ENCODE measurements at regions not wholly inside any gene's neighbourhood (a gene's known extent, or its start where the extent isn't known, plus 50 kb on each side); places are given as distances from the start of the nearest gene placed in this dataset.

GRCh38 chr15:80326270-80326669 is 74.3 kb upstream of the CTXND1 start:
- TF ChIP-seq CTCF (IDR thresholded peaks at IDR 0.05; ENCODE audit: low read depth, low read length), result no peak
- TF ChIP-seq POLR2A (IDR thresholded peaks at IDR 0.05; ENCODE audit: extremely low read depth, insufficient read length), result no peak
- no peak for TF ChIP-seq MYC (IDR thresholded peaks at IDR 0.05; ENCODE audit: low read depth, low read length)
- TF ChIP-seq MAX (IDR thresholded peaks at IDR 0.05; ENCODE audit: low read depth, low read length), result no peak

Data from NB4 (cell line).